ENCODE measurements at regions not wholly inside any gene's neighbourhood (a gene's known extent, or its start where the extent isn't known, plus 50 kb on each side); places are given as distances from the start of the nearest gene placed in this dataset.

DNA sequence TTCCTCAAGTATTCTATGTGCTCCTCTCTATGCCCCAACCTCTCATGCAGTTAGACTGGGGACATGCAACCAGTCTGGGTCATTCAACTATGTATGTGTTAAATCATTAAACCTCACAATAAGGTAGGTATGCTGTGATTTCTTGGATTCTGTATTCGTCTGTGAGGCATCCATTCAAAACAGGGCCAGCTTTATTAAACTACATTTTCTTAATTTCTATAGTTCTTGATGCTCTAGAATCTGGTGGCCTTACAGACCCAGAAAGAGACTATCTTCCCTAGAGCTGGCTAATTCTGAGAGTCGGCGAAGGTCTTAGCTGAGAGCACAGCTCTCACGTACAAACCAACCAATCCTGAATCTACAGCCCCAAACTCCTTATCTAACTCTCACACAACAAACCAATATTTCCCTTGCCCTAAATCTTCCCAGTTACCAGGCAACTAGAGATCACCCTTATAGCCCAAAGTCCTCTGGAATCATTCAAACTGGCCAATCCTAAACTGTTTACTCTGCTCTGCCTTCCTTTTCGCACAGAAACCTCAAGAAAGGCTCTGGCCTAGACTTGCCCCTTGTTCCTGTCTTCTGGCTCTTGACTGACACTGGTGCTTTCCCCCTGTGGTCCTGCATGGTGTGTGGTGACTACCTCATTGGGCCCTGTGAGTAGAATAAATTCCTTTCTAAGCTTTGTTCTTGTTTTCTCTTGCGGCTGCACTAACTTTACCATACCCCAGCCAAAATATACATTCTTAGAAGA, 203.5 kb upstream of the TET2 start:
- no peak for DNase-seq (ENCODE audit: low read depth)

DNA sequence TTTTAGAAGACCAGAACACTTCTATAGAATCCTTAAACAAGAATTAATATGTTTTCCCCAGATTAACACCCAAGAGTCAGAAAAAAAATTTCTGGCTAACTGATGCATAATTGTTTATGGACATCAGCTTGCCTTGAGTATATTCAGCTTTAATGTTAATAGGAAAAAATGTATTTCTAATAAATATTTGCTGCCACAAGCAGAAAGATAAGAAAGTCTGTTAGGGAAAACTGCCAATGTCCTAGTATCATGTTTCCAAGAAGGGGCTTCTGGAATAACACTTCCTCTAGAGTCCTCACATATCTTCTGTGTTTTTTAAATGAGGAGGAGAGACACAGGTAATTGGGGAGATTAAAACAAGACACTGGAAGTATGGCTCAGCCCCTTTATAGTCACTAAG, 202.1 kb upstream of the TET2 start:
- no peak for DNase-seq (ENCODE audit: low read depth)

DNA sequence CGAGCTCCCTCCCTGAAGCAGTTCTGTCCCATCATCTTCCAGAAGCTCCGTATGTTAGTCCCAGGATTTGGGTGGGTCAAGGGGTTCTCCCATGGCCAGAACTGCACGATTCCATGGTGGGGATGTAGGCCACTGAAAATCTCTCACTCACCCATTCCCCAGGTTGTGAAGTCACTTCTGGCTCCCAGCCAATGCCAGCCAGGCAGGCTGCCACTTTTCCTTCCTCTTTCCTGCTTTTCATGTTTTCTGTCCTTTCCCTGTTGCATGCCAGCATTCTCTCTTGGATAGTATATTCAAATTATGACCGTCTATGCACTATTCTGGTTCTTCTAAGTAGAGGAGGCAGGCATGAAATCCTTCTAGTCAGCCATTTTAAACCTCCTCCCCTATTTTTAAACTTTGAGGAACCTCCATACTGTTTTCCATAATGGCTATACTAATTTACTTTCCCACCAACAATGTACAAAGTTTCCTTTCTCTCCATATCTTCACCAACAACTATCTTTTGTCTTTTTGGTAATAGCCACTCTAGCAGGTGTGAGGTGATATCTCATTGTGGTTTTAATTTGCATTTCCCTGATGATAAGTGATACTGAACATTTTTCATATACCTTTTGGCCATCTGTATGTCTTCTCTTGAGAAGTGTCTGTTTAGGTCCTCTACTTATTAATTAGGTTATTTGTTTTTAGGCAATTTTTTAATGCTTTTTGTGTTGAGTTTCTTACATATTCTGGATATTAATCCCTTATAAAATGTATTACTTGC, 182.1 kb upstream of the TET2 start:
- no peak for DNase-seq (ENCODE audit: low read depth)

DNA sequence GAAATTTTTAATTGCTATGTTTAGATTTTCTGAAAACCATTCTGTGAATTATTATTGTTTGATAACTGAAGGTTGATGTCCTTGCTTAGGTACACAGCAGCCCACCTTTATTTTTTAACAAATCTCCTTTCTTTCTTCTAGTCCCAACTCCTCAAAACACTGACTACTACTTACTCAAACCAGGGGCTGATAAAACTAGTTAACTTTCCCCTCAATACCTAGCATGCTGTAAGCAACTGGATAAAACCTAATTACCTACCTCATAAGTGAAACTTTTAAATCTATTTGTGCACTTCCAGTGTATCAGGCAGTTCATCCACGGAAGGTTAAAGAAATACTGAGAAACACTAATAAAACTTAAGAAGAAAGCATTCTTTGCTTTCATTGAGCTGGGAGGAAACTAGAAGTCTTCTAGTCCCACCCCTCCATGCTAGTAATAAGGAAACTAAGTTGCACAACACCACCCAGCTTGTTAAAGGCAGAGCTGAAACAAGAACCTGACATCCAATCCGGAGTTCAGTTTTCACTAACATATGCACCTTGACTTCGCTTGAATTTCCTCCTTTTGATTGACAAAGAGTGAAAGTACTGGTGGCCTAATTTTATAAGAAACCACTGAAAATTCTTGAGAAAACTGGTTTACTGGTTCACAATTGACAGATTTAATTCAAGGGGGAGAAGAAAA, 180.2 kb upstream of the TET2 start:
- no peak for DNase-seq (ENCODE audit: low read depth)

DNA sequence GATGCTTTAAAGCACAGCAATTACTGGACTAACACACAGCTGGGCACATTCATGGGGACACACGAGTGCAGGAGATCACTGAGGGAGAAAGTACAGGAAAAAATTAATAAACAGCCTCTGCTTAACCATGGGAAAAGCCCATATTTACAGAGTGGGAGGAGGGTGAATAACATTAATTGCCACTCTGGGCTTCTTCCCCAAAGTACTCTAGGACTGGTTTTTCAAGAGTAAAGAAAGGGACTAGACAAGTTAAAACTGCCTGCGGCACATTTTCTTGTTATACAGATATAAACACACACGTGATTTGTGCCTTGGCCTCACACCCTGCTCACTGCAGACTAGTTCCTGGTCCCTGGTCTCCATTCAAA, 179.7 kb upstream of the TET2 start:
- DNase-seq (ENCODE audit: low read depth), result no peak

DNA sequence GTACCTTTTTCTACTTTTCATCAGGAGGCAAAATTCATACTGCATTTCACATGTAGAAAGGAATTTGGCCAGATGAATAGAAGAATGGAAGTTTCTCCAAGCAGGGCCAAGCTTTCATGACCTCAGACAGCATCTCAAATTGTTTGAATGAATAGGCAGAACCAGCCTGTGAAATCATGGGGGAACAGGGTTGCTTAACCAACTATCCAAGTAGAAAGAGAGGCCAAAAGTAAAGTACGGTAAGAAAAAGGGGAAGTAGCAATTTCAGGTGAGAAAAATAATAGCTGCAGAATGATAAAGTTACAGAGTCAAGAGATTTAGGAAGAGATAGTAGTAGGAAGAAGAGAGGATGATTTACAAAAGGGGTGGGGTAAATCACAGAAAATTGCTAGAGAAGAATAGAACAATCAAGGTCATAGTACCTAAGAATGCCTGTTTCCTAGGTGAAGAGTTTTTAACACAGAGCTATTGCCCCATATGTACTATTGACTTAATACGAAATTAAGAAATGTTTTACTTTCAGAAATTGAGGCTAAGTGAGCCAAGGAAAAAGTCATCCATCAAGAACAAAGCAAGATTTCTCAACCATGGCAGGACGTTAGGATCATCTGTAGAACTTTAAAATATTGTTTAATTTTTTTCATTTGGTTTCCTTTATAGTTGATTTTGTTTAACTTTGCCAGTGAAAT, 177.1 kb upstream of the TET2 start:
- DNase-seq (ENCODE audit: low read depth), result no peak

DNA sequence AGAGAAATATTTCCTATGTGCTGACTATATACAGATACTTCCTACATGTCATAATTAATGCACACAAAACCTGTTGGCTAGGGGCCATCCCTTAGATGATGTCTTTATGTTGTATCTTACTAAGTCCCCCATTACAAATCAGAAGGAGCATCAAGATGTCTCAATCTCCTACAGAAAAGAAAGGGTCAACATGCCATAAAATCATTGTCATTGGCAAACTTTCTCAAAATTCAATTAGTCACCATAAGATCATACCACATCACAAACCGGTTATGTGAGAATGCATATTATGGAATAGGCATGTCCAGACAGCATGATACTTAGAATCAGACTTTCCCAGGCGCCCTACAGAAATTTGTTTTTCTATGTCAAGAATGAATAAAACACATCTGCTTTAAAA, 175.2 kb upstream of the TET2 start:
- peak; percentile 34 for DNase-seq (ENCODE audit: low read depth)

DNA sequence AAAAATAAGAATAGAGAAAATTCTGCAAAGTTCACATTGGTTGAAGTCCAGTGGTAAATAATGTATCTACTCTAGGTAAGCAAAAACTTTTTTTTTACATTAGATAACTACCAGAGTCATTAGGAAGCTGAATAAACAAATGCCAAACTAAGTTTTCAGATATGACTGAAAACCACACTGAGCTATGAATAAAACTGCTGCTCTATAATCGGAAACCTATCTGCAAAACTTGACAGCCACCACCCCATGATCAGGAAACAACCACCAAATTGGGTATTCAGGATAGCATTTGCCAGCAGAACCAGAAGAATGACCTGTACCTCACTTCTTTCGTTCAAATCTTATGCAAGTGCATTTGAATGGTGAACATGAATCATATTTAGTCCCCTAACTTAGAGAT, 173.0 kb upstream of the TET2 start:
- no peak for DNase-seq (ENCODE audit: low read depth)

DNA sequence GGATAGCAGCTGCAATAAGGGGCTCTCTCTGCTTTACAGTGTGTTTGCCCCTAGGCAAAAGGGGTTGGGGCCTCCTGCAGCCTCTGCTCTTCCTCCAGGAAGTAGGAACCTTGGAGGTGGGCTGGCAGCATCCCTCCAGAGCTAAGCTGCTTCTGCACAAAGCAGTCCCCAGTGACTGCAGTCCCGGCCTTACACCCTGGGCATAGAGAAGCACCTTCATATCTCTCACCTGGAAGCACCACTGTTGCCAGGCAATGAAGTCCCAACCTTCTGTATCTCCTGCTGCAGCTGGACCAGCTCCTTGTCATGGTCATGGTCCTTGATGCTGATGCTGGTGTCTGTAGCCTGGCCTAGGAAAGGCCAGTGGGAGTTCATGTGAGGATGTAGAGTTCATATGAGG, 171.1 kb upstream of the TET2 start:
- no peak for DNase-seq (ENCODE audit: low read depth)

DNA sequence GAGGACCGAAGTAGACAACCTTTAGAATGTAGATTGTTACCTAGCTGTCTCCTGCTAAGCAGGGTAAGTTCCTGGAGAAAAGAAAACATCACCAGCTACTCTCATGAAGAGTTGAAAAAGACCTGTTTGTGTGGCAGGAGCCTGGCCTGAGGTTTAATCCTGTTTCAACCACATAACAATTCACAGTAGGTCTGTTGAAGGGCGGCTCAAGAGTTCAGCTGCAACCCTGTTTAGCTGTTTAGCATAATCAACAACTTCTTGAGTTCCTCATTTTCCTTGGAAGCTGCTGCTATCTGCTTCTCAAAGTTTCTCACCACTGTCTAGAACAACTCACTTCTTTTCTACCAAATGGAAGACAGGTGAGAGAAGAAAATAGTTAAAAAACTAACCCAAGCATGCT, 170.4 kb upstream of the TET2 start:
- no peak for DNase-seq (ENCODE audit: low read depth)

DNA sequence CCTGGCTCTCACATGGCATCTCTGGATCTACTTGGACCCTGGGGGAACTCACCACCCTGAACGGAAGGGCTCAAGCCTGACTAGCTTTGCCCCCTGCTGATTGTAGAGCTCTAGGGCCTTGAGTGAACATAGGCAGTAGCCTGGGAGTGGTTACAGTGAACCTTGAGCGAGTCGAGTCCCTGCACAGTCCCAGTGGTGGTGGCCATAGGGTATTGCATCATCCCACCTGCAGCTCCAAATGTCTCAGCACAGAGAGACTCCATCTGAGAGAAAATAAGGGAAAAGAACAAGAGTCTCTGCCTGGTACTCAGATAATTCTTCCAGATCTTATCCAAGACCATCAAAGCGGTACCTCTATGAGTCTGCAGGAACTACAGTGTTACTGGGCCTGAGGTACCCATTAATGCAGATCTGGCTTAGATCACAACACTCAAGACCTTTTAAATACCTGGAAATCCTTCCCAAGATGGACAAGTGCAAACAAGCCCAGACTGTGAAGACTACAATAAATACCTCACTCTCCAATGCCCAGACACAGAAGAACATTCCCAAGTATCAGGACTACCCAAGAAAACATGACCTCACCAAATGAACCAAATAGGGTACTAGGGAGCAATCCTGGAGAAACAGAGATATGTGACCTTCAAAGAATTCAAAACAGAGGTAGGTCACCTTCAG, 167.5 kb upstream of the TET2 start:
- DNase-seq (ENCODE audit: low read depth), result no peak

DNA sequence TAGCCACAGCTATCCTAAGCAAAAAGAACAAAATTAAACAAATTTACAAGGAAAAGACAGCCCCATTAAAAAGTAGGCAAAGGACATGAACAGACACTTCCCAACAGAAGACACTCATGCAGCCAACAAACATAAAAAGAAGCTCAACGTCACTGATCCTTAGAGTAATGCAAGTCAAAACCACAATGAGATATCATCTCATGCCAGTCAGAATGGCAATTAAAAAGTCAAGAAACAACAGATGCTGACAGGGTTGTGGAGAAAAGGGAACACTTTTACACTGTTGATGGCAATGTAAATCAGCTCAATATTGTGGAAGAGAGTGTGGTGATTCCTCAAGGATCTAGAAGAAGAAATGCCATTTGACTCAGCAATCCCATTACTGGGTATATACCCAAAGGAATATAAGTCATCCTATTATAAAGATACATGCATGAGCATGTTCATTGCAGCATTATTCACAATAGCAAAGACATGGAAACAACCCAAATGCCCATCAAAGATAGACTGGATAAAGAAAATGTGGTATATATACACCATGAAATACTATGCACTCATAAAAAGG, 163.0 kb upstream of the TET2 start:
- DNase-seq (ENCODE audit: low read depth), result no peak

DNA sequence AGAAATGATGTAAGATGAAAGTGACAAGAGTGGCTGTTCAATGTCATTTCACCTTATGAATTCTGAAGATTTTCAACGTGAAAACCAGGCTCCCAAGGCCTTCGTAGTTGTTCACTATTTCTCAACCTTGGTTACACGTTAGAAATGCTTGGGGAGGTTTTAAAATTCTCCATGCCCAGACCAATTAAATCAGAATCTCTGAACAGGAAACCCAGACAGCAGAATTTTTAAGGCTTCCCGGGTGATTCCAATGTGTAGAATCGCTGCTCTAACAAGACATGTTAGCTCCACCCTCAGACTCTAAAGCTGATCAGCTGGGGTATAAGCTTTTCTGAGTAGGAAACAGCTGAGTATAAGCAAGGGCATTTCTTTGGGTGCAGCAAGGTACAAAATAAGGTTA, 160.4 kb upstream of the TET2 start:
- DNase-seq (ENCODE audit: low read depth), result no peak

DNA sequence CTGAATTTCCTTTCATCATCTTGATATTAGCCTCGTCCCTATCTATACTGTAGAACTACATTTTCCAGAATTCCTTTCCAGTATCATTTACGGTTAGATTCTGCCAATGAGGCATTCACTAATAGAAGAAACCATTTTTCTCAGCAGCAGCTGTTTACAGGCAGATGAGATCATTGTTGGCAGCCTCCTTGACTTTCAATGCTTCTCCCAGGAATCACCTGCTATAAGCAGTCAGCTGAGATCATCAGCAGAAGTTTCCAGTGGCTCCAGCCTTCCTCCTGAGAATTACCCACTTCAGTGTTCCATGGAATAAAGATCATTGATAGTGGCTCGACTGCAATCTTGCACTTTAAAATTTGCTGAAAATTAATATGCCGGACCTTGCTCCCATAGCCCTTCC, 157.3 kb upstream of the TET2 start:
- DNase-seq (ENCODE audit: low read depth), result peak; percentile 3

DNA sequence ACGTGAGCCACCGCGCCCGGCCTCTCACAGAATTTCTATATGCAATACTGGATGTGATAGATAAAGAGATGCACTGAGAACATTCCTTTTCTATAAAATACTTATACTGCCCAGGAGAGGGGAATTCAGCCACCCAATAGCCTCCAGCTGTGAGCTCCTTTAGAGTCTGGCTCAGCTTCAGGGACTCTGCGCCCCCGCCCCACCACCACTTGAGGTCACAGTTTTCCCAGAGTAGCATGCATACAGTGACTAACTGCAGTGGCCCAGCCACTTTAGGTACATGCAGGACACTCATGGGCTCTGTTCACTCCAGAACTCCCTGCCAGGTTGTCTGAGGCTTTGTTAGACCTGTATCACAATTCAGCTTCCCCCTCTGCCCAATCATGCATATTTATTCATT, 144.4 kb upstream of the TET2 start:
- no peak for DNase-seq (ENCODE audit: low read depth)

DNA sequence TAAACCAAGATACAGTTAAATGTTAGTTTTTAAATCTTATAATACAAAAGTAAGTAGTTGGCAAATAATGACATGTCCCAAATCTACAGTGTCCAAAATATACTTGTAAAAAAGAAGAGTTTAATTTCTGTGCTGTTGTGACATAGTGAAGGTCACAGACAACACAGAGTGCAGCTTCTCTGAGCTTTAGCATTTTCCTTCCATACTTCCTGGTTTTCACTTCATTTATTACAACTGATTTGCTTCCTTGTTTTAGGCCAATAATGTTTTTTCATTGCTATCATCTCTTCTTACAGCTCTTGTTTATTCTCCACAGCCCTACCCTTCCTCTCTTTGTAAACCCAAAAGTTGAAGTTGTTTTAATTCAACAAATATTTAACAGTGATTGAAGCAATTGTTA, 132.4 kb upstream of the TET2 start:
- DNase-seq (ENCODE audit: low read depth), result no peak

DNA sequence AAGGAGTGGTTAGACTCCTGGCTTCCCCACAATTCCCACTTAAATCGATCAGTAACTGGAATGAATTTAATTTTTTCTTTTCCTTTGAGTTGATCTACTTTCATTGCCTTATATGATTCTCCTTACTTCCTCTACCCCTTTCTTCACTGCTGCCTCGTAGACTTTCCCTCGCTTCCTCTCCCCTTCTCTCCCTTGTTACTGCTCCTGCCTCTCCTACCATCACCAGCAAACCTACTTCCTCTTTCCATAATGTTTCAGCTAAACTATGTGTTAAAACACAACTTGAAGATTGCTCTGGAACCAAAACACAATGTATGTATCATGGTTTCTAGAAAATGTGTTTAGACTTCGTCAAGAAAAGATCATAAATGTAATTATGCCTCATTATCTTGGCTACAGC, 132.0 kb upstream of the TET2 start:
- DNase-seq (ENCODE audit: low read depth), result no peak

DNA sequence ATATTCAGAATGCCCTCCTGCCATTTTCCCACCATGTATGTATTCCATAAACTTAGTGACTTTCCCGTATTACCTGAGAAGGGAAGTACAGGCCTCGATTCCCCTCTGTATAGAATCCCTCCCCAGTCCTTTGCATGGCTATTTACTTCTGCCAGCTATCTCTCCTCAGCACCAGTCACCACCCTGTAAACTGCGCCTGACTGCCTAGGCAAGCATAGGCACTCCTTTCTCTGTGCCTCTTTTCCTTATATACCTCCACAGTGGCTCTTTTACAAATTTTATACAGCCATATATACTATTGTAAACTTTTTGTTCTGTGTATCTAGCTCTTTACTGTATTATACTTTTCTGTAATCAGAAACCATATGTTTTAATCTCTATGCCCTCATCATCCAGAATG, 130.9 kb upstream of the TET2 start:
- DNase-seq (ENCODE audit: low read depth), result no peak

DNA sequence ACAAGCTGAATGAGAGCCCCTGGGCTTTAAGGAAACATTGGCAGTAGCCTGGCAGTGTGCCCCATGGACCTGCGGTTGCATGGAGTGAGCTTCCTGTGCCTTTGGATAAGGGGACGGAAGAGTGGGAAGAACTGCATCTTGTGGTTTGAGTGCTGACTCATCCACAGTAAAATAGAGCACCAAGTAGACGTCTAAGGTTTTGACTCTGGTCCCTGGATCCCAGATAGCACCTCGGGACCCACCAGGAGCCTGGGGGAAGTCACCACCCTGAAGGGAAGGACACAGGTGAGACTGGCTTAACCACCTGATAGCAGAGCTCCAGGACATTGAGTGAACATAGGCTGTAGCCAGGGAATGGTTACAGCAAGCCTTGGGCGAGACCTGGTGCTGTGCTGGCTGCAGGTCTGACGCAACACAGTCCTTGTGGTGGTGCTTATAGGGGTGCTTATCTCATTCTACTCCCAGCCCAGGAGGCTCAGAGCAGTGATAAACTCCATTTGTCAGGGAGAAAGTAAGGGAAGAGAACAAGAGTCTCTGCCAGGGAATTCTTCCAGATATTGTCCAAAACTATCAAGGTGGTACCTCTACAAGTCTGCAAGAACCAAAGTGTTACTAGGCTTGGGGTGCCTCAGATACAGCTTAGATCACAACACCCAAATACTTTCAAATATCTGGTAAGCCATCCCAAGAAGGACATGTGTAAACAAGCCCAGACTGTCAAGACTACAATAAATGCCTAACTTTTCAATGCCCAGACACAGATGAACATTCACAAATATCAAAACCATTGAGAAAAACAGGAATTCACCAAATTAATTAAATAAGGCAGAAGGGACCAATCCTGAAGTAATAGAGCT, 123.6 kb upstream of the TET2 start:
- DNase-seq (ENCODE audit: low read depth), result peak; percentile 97

DNA sequence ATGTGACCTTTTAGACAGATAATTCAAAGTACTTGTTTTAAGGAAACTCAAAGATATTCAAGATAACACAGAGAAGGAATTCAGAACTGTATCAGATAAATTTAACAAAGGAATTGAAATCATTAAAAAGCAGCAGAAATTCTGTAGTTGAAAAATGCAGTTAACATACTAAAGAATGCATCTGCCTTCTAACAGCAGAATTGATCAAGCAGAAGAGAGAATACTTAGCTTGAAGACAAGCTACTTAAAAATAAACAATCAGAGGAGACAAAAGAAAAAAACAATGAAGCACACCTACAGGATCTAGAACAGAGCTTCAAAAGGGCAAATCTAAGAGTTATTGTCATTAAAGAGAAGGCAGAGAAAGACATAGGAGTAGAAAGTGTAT, 123.0 kb upstream of the TET2 start:
- DNase-seq (ENCODE audit: low read depth), result no peak
